Activated CD4-positive, alpha-beta memory T cell treated with anti-CD3 and anti-CD28 coated beads for 36 hours (primary cell): ENCODE measurements at regions not wholly inside any gene's neighbourhood (a gene's known extent, or its start where the extent isn't known, plus 50 kb on each side); places are given as distances from the start of the nearest gene placed in this dataset.

Source experiments
- CTCF ChIA-PET: fragments of 350-600 bp; sonication (Branson Sonifier 250); formaldehyde crosslinking; loops from one replicate; lab custom pipeline; 2021; ENCODE audit warnings: antibody characterized with exemption, inconsistent platforms; lab: Charles Lee
- POLR2A ChIA-PET: fragments of 350-600 bp; sonication (Branson Sonifier 250); formaldehyde crosslinking; loops from one replicate; lab custom pipeline; 2021; ENCODE audit warnings: antibody characterized with exemption; lab: Charles Lee
- DNase-seq: peaks from one replicate; pipeline ENCODE4 v3.0.0-alpha.2; 2020
- H3K27ac Mint-ChIP-seq: one replicate; pipeline ENCODE4 v1.8.0; 2021; ENCODE audit warnings: mixed read lengths
- H3K27me3 Mint-ChIP-seq: one replicate; pipeline ENCODE4 v1.8.0; 2021; ENCODE audit warnings: mixed read lengths
- H3K36me3 Mint-ChIP-seq: one replicate; pipeline ENCODE4 v1.8.0; 2021; ENCODE audit warnings: mixed read lengths
- H3K4me1 Mint-ChIP-seq: one replicate; pipeline ENCODE4 v1.8.0; 2021; ENCODE audit warnings: low read depth, mixed read lengths
- H3K4me3 Mint-ChIP-seq: one replicate; pipeline ENCODE4 v1.8.0; 2021; ENCODE audit warnings: mild to moderate bottlenecking, mixed read lengths
- H3K9me3 Mint-ChIP-seq: one replicate; pipeline ENCODE4 v1.8.0; 2021; ENCODE audit warnings: mixed read lengths
- intact Hi-C: fragments of 100-400 bp; cut with micrococcal nuclease; formaldehyde crosslinking; loops from one replicate; pipeline ENCODE4 v1.15.1; 2023

- H3K36me3 Mint-ChIP-seq: no peaks in the 10 kb centered on the region
- intact Hi-C loops: no loop called here
- H3K4me1 Mint-ChIP-seq: no peaks in the 10 kb centered on the region
- no peaks in the 10 kb centered on the region for H3K9me3 Mint-ChIP-seq
- H3K4me3 Mint-ChIP-seq: no peak overlapping the region
- ChIA-PET CTCF (no interaction called here), POLR2A (no interaction called here)
- DNase-seq: no peak
- no peak overlapping the region for H3K27ac Mint-ChIP-seq
- peaks cover 3% of the 10 kb centered on the region for H3K27me3 Mint-ChIP-seq
These were observed 188.6 kb upstream of the IL15 start for GRCh38 chr4:141447761-141448160.

GRCh38 chr4:141448490-141448889 is 187.9 kb upstream of the IL15 start:
- ChIA-PET CTCF (no interaction called here), POLR2A (no interaction called here)
- no peak for DNase-seq
- Mint-ChIP-seq H3K4me1 (no peaks in the 10 kb centered on the region), H3K27me3 (peaks cover 3% of the 10 kb centered on the region), H3K4me3 (no peak overlapping the region), H3K9me3 (no peaks in the 10 kb centered on the region), H3K36me3 (no peaks in the 10 kb centered on the region), H3K27ac (no peak overlapping the region)
- intact Hi-C loops: no loop called here

- Mint-ChIP-seq H3K36me3 (no peaks in the 10 kb centered on the region), H3K27ac (no peak overlapping the region), H3K4me3 (no peak overlapping the region), H3K27me3 (peaks cover 6% of the 10 kb centered on the region), H3K4me1 (no peaks in the 10 kb centered on the region), H3K9me3 (no peaks in the 10 kb centered on the region)
- intact Hi-C loops: no loop called here
- POLR2A ChIA-PET: no interaction called here
- DNase-seq: no peak
- CTCF ChIA-PET: no interaction called here
These were observed 186.5 kb upstream of the IL15 start for GRCh38 chr4:141449927-141450326.

- no peak for DNase-seq
- intact Hi-C loops: no loop called here
- no peaks in the 10 kb centered on the region for H3K4me1 Mint-ChIP-seq
- POLR2A ChIA-PET: no interaction called here
- H3K36me3 Mint-ChIP-seq: no peaks in the 10 kb centered on the region
- H3K27ac Mint-ChIP-seq: no peak overlapping the region
- no peaks in the 10 kb centered on the region for H3K9me3 Mint-ChIP-seq
- H3K27me3 Mint-ChIP-seq: peaks cover 4% of the 10 kb centered on the region
- CTCF ChIA-PET: no interaction called here
- H3K4me3 Mint-ChIP-seq: no peak overlapping the region
These were observed 180.7 kb upstream of the IL15 start for GRCh38 chr4:141455651-141456050.

GRCh38 chr4:141457653-141458052 is 178.7 kb upstream of the IL15 start:
- no peaks in the 10 kb centered on the region for H3K36me3 Mint-ChIP-seq
- ChIA-PET POLR2A (no interaction called here), CTCF (no interaction called here)
- H3K4me3 Mint-ChIP-seq: no peak overlapping the region
- H3K4me1 Mint-ChIP-seq: no peaks in the 10 kb centered on the region
- no peak for DNase-seq
- peaks cover 6% of the 10 kb centered on the region for H3K27me3 Mint-ChIP-seq
- intact Hi-C loops: no loop called here
- H3K27ac Mint-ChIP-seq: no peak overlapping the region
- H3K9me3 Mint-ChIP-seq: no peaks in the 10 kb centered on the region

- H3K4me1 Mint-ChIP-seq: no peaks in the 10 kb centered on the region
- intact Hi-C loops: no loop called here
- H3K27ac Mint-ChIP-seq: no peak overlapping the region
- peaks cover 6% of the 10 kb centered on the region for H3K27me3 Mint-ChIP-seq
- no peak overlapping the region for H3K4me3 Mint-ChIP-seq
- H3K36me3 Mint-ChIP-seq: no peaks in the 10 kb centered on the region
- H3K9me3 Mint-ChIP-seq: no peaks in the 10 kb centered on the region
- ChIA-PET POLR2A (no interaction called here), CTCF (no interaction called here)
- DNase-seq: no peak
These were observed 177.9 kb upstream of the IL15 start for GRCh38 chr4:141458501-141458900.

GRCh38 chr4:141459020-141459419 is 177.4 kb upstream of the IL15 start:
- ChIA-PET CTCF (no interaction called here), POLR2A (no interaction called here)
- Mint-ChIP-seq H3K9me3 (no peaks in the 10 kb centered on the region), H3K27ac (no peak overlapping the region), H3K4me1 (no peaks in the 10 kb centered on the region), H3K4me3 (no peak overlapping the region), H3K36me3 (no peaks in the 10 kb centered on the region), H3K27me3 (peaks cover 5% of the 10 kb centered on the region)
- DNase-seq: no peak
- intact Hi-C loops: no loop called here

GRCh38 chr4:141462361-141462760 is 174.0 kb upstream of the IL15 start:
- intact Hi-C loops: no loop called here
- Mint-ChIP-seq H3K36me3 (no peaks in the 10 kb centered on the region), H3K4me1 (no peaks in the 10 kb centered on the region), H3K27me3 (peaks cover 11% of the 10 kb centered on the region), H3K9me3 (no peaks in the 10 kb centered on the region), H3K4me3 (no peak overlapping the region), H3K27ac (no peak overlapping the region)
- ChIA-PET POLR2A (no interaction called here), CTCF (no interaction called here)
- no peak for DNase-seq

GRCh38 chr4:141463678-141464077 is 172.7 kb upstream of the IL15 start:
- ChIA-PET CTCF (no interaction called here), POLR2A (no interaction called here)
- H3K9me3 Mint-ChIP-seq: no peaks in the 10 kb centered on the region
- H3K27me3 Mint-ChIP-seq: peaks cover 11% of the 10 kb centered on the region
- no peak overlapping the region for H3K27ac Mint-ChIP-seq
- DNase-seq: no peak
- no peak overlapping the region for H3K4me3 Mint-ChIP-seq
- intact Hi-C loops: no loop called here
- H3K36me3 Mint-ChIP-seq: no peaks in the 10 kb centered on the region
- H3K4me1 Mint-ChIP-seq: no peaks in the 10 kb centered on the region

GRCh38 chr4:141464366-141464765 is 172.0 kb upstream of the IL15 start:
- Mint-ChIP-seq H3K4me3 (no peak overlapping the region), H3K27me3 (peaks cover 11% of the 10 kb centered on the region), H3K36me3 (no peaks in the 10 kb centered on the region), H3K27ac (no peak overlapping the region), H3K4me1 (no peaks in the 10 kb centered on the region), H3K9me3 (no peaks in the 10 kb centered on the region)
- DNase-seq: no peak
- CTCF ChIA-PET: no interaction called here
- POLR2A ChIA-PET: no interaction called here
- intact Hi-C loops: no loop called here

- no peaks in the 10 kb centered on the region for H3K9me3 Mint-ChIP-seq
- intact Hi-C loops: no loop called here
- POLR2A ChIA-PET: no interaction called here
These were observed 171.2 kb upstream of the IL15 start for GRCh38 chr4:141465171-141465570.

GRCh38 chr4:141467225-141467624 is 169.2 kb upstream of the IL15 start:
- Mint-ChIP-seq H3K27ac (no peak overlapping the region), H3K36me3 (no peaks in the 10 kb centered on the region), H3K9me3 (no peaks in the 10 kb centered on the region), H3K27me3 (peaks cover 9% of the 10 kb centered on the region), H3K4me1 (no peaks in the 10 kb centered on the region), H3K4me3 (no peak overlapping the region)
- ChIA-PET CTCF (no interaction called here), POLR2A (no interaction called here)
- DNase-seq: no peak
- intact Hi-C loops: no loop called here

More at GRCh38 chr4:141465171-141465570, 171.2 kb upstream of the IL15 start:
- Mint-ChIP-seq H3K36me3 (no peaks in the 10 kb centered on the region), H3K4me1 (no peaks in the 10 kb centered on the region), H3K4me3 (no peak overlapping the region), H3K27ac (no peak overlapping the region), H3K27me3 (peaks cover 11% of the 10 kb centered on the region)
- no peak for DNase-seq
- CTCF ChIA-PET: no interaction called here

GRCh38 chr4:141469392-141469791 is 167.0 kb upstream of the IL15 start:
- no peak overlapping the region for H3K4me3 Mint-ChIP-seq
- H3K27ac Mint-ChIP-seq: no peak overlapping the region
- no peaks in the 10 kb centered on the region for H3K9me3 Mint-ChIP-seq
- H3K4me1 Mint-ChIP-seq: no peaks in the 10 kb centered on the region
- ChIA-PET CTCF (no interaction called here), POLR2A (no interaction called here)
- no peak for DNase-seq
- H3K27me3 Mint-ChIP-seq: peaks cover 6% of the 10 kb centered on the region
- intact Hi-C loops: no loop called here
- H3K36me3 Mint-ChIP-seq: no peaks in the 10 kb centered on the region
